Fibroblast of lung (primary cell): ENCODE measurements at regions not wholly inside any gene's neighbourhood (a gene's known extent, or its start where the extent isn't known, plus 50 kb on each side); places are given as distances from the start of the nearest gene placed in this dataset.

Source experiments
- CTCF ChIP-seq, 2 donors: IDR thresholded peaks in 1 of 2; conservative IDR thresholded peaks in 1 of 2; 1 replicate in 1 of 2; 2 replicates in 1 of 2; pipeline ENCODE4 v1.5.1; 2011 to 2012; ENCODE audit warnings: low read length in 2 of 2, control low read depth in 1 of 2, inconsistent platforms in 1 of 2, low read depth in 1 of 2, mild to moderate bottlenecking in 1 of 2
- EZH2 ChIP-seq: IDR thresholded peaks from 2 replicates; pipeline ENCODE4 v1.5.1; 2012; ENCODE audit warnings: low read length, control low read depth, mild to moderate bottlenecking; ENCODE audit errors: missing control alignments

DNA sequence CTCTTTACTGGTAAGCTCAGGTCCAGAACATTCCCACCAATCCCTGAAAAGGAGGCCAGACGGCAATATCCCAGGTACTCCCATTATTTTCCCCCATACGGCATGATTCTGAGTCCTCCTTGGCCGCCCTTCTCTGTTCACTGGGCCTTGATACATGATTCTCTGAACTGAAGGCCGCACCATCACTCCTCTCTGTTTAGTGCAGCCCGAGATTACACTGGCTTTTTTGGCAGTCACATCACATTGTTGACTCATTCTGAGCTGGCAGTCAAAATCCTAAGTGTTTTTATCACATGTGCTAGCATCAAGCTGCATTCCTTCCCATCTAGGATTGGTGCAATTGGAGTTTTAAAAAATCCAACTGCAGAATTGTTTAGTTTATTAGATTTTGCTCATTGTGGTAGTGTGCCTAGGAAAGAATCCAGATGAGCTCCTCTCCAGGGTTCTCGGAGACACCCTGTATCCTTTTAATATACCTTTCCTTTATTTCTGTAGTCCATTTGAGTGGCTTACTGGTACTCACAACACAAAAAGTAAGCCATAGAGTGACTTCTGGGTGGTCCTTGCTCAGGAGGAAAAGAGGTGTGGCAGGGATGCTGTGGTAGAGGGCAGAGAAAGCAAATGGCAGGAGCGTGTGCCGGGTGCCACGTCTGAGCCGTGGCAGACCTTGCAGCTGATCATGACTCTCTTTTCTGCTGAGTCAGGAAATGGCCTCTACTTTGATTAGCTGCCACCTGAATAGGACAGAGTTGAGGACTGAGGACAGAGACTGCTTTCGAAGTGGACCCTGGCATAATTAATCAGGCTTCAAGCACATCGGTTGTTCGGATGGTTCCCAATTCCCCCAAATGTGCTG, 121.1 kb upstream of the IL12B start:
- no peak for TF ChIP-seq CTCF (conservative IDR thresholded peaks at IDR 0.05 in 1 of 2, IDR thresholded peaks at IDR 0.05 in 1 of 2; ENCODE audit: low read depth in 1 of 2, low read length in 2 of 2)
- TF ChIP-seq EZH2 = no peak
